ENCODE measurements at regions not wholly inside any gene's neighbourhood (a gene's known extent, or its start where the extent isn't known, plus 50 kb on each side); places are given as distances from the start of the nearest gene placed in this dataset.

GRCh38 chr20:24353135-24353690 is 116.2 kb upstream of the SYNDIG1 start:
- TF ChIP-seq, protein P1, sequence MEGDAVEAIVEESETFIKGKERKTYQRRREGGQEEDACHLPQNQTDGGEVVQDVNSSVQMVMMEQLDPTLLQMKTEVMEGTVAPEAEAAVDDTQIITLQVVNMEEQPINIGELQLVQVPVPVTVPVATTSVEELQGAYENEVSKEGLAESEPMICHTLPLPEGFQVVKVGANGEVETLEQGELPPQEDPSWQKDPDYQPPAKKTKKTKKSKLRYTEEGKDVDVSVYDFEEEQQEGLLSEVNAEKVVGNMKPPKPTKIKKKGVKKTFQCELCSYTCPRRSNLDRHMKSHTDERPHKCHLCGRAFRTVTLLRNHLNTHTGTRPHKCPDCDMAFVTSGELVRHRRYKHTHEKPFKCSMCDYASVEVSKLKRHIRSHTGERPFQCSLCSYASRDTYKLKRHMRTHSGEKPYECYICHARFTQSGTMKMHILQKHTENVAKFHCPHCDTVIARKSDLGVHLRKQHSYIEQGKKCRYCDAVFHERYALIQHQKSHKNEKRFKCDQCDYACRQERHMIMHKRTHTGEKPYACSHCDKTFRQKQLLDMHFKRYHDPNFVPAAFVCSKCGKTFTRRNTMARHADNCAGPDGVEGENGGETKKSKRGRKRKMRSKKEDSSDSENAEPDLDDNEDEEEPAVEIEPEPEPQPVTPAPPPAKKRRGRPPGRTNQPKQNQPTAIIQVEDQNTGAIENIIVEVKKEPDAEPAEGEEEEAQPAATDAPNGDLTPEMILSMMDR (IDR thresholded peaks at IDR 0.05) = no peak

DNA sequence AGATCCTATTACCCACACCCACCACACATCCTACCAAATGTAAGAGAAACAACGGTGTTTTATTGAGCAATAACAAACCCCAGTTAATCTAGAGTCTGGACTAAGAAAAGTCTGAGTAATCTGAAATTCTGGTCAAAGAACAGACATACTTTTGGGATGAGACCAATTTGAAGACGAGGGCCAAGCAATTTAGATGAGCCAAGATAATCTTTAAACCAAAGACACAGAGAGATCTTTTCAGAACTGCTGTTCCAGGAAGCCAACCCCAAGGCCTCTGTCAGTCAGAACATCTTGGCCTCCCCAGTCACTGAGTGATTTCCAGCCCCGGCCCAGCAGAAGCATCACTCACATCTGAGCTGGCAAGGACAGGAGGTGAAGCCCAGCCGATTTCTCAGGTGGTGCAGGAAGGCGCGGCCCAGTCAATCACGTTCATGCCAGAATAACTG is 118.5 kb upstream of the SYNDIG1 start:
- TF ChIP-seq, protein P1 (IDR thresholded peaks at IDR 0.05) = no peak

- TF ChIP-seq, protein P1 (IDR thresholded peaks at IDR 0.05) = no peak
Observed at GRCh38 chr20:24341781-24342180, 127.6 kb upstream of the SYNDIG1 start.

DNA sequence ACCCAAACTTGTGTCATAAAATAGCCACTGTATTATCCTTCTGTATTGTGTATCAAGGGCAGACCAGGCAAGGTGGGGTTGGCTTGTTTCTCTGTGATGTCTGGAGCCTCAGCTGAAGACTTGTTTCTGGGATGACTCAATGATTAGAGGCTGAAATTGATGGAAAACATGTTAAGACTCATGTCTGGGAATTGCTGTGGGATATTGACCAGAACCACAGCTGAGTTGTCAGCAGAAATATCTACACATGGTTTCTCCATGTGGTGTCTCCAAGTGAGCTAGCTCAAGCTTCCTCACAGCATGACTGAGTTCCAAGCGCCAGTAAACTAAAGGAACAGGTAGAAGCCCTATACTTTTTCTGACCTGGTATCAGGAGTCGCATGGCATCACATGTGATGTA is 128.5 kb upstream of the SYNDIG1 start:
- TF ChIP-seq, protein P1 (IDR thresholded peaks at IDR 0.05) = no peak

GRCh38 chr20:24339210-24339641 is 130.2 kb upstream of the SYNDIG1 start:
- TF ChIP-seq, protein P1 (IDR thresholded peaks at IDR 0.05) = no peak

DNA sequence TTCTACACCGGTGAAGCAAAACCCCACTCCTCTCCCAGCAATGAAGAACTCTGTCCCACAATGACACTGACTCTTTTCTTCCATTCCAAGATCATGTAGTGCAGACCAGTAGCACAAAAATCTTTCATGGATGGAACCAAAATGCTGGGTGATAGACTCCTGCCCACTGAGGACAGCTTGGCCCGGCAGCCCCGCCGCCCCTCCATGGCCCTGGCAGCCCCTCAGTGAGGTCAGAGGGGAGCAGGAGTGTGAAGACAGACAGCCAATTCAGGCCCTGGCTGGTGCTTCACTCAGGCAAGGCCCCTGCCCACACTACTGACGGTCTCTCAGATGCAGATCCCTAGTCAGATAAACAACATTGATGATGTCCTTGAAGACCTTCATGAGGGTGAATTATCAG is 131.9 kb upstream of the SYNDIG1 start:
- TF ChIP-seq, protein P1 (IDR thresholded peaks at IDR 0.05) = no peak

GRCh38 chr20:24337069-24337468 is 132.4 kb upstream of the SYNDIG1 start:
- TF ChIP-seq, protein P1 (IDR thresholded peaks at IDR 0.05) = no peak

DNA sequence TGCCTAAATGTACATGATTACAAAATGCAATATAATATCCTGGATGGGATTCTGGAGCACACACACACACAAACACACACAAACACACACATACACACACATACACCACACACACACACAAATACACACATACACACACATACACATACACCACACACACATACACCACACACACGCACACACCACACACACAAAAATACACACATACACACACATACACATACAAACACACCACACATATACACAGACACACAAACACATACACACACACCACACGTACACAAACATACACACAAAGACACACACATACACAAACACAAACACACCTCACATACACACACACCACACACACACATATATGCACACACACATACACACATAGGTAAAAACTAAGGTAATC is 134.6 kb upstream of the SYNDIG1 start:
- TF ChIP-seq, protein P1 (IDR thresholded peaks at IDR 0.05) = no peak
